ENCODE measurements at regions not wholly inside any gene's neighbourhood (a gene's known extent, or its start where the extent isn't known, plus 50 kb on each side); places are given as distances from the start of the nearest gene placed in this dataset.

DNA sequence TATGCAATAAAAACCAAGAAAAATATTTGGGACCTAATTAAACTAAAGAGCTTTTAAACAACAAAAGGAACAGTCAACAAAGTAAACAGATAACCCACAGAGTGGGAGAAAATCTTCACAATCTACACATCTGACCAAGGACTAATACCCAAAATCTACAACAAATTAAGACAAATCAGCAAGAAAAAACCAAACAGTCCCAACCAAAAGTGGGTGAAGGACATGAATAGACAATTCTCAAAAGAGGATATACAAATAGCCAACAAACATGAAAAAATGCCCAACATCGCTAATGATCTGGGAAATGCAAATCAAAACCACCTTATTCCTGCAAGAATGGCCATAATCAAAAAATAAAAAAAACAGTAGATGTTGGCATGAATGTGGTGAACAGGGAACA, 250.1 kb downstream of the C1D start:
- TF ChIP-seq, protein P1, sequence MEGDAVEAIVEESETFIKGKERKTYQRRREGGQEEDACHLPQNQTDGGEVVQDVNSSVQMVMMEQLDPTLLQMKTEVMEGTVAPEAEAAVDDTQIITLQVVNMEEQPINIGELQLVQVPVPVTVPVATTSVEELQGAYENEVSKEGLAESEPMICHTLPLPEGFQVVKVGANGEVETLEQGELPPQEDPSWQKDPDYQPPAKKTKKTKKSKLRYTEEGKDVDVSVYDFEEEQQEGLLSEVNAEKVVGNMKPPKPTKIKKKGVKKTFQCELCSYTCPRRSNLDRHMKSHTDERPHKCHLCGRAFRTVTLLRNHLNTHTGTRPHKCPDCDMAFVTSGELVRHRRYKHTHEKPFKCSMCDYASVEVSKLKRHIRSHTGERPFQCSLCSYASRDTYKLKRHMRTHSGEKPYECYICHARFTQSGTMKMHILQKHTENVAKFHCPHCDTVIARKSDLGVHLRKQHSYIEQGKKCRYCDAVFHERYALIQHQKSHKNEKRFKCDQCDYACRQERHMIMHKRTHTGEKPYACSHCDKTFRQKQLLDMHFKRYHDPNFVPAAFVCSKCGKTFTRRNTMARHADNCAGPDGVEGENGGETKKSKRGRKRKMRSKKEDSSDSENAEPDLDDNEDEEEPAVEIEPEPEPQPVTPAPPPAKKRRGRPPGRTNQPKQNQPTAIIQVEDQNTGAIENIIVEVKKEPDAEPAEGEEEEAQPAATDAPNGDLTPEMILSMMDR (IDR thresholded peaks at IDR 0.05; ENCODE audit: extremely low read depth in 1 of 2, insufficient read depth in 1 of 2, low read depth in 1 of 2, low read length in 2 of 2), result no peak
- TF ChIP-seq POLR2A (IDR thresholded peaks at IDR 0.05; ENCODE audit: low read depth, low read length), result no peak
- TF ChIP-seq EZH2 (IDR thresholded peaks at IDR 0.05; ENCODE audit: borderline replicate concordance, low read depth, low read length, severe bottlenecking), result no peak
- no peak for TF ChIP-seq POLR2AphosphoS5 (IDR thresholded peaks at IDR 0.05; ENCODE audit: insufficient read depth, low read depth, low read length)
- TF ChIP-seq, protein P2, sequence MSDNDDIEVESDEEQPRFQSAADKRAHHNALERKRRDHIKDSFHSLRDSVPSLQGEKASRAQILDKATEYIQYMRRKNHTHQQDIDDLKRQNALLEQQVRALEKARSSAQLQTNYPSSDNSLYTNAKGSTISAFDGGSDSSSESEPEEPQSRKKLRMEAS (IDR thresholded peaks at IDR 0.05; ENCODE audit: insufficient read depth, insufficient read length), result no peak
